ENCODE measurements at regions not wholly inside any gene's neighbourhood (a gene's known extent, or its start where the extent isn't known, plus 50 kb on each side); places are given as distances from the start of the nearest gene placed in this dataset.

DNA sequence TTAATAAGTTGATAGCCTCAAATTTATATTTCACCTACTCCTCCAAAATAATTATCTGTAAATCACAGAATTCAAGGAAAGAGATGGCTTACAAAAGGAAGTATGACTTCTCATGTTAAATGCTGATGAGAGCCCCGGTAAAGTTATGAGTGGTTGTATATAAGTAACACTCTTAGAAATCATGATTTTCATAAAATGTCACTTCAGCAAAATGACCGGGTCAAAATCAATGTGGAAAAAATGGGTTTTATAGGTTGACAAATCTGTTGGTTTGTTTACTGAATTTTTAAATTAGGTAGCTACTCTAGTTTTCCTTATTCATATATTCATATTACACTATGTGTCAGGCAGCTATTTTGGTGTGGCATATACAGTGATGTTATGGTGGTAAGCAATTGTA lies 1131.0 kb downstream of the TAF11L14 start:
- Mint-ChIP-seq H3K9me3 (no peaks in the 10 kb centered on the region), H3K27me3 (ENCODE audit: low read depth) (no peaks in the 10 kb centered on the region)

More for the DNA sequence above, 1131.0 kb downstream of the TAF11L14 start:
- Histone ChIP-seq H2AK5ac (ENCODE audit: insufficient read length, low read length) (no peak overlapping the region), H4K8ac (replicated peaks; ENCODE audit: insufficient read length, low read depth, low read length) (no peak overlapping the region), H3K27ac (ENCODE audit: insufficient read length, low read depth, low read length) (no peak overlapping the region), H2BK20ac (ENCODE audit: low read depth, low read length, poor library complexity, severe bottlenecking) (no peak overlapping the region), H3K23ac (ENCODE audit: insufficient read length, low read depth, low read length) (no peak overlapping the region), H4K5ac (ENCODE audit: insufficient read length, low read depth, low read length) (no peak overlapping the region), H3K27me3 (ENCODE audit: insufficient read depth, low read length) (no peaks in the 10 kb centered on the region), H2BK120ac (ENCODE audit: low read depth, low read length, poor library complexity, severe bottlenecking) (no peak overlapping the region), H2BK5ac (ENCODE audit: insufficient read length, low read length) (no peak overlapping the region), H3K14ac (ENCODE audit: insufficient read depth, low read length) (no peak overlapping the region), H3K18ac (ENCODE audit: insufficient read length, low read depth, low read length) (no peak overlapping the region), H3K9ac (ENCODE audit: extremely low read depth, insufficient read length, low read length) (no peak overlapping the region), H3K79me1 (ENCODE audit: insufficient read depth, low read depth, low read length, poor library complexity, severe bottlenecking) (no peaks in the 10 kb centered on the region), H4K91ac (ENCODE audit: insufficient read length, low read depth, low read length) (no peak overlapping the region), H2AFZ (ENCODE audit: low read length) (no peak overlapping the region), H3K79me2 (ENCODE audit: insufficient read depth, low read length) (no peaks in the 10 kb centered on the region), H3K56ac (ENCODE audit: insufficient read length, low read depth, low read length) (no peak overlapping the region), H2BK12ac (ENCODE audit: insufficient read length, low read depth, low read length) (no peak overlapping the region), H2BK15ac (ENCODE audit: low read depth, low read length) (no peak overlapping the region), H3K23me2 (ENCODE audit: insufficient read length, low read depth, low read length, poor library complexity, severe bottlenecking) (no peaks in the 10 kb centered on the region), H3T11ph (ENCODE audit: low read length) (no peak overlapping the region), H4K20me1 (ENCODE audit: control insufficient read depth, insufficient read depth, insufficient read length) (no peaks in the 10 kb centered on the region), H3K9me3 (ENCODE audit: control insufficient read depth, low read depth, low read length) (no peaks in the 10 kb centered on the region), H3K4me2 (ENCODE audit: insufficient read depth, insufficient read length, low read length) (no peak overlapping the region), H3K4me1 (ENCODE audit: insufficient read depth, low read length) (no peaks in the 10 kb centered on the region), H3K4ac (ENCODE audit: low read depth, low read length) (no peak overlapping the region)
- TF ChIP-seq CTCF (conservative IDR thresholded peaks at IDR 0.05), result no peak
- Mint-ChIP-seq H3K4me3 (no peak overlapping the region), H3K27ac (no peak overlapping the region), H3K4me1 (peaks cover 3 to 4% of the 10 kb centered on the region in 2 experiments; a peak in 3 of 4 replicates), H3K36me3 (ENCODE audit: insufficient read depth in 1 of 3, low read depth in 3 of 3) (peaks cover 0 to 5% (median 0%) of the 10 kb centered on the region in 3 experiments; a peak in 1 of 7 replicates)
- no peak for DNase-seq
- no CpG with 5 or more reads among the region's 2 CpGs for WGBS (ENCODE audit: extremely low coverage, insufficient read length, low lambda C conversion rate)

Measured in H9 (cell line).